ENCODE measurements at regions not wholly inside any gene's neighbourhood (a gene's known extent, or its start where the extent isn't known, plus 50 kb on each side); places are given as distances from the start of the nearest gene placed in this dataset.
"Not testable (repeated sequence)": the region's sequence is repeated elsewhere in the genome, so short reads cannot be mapped to it uniquely, and the experiment has no call there.

DNA sequence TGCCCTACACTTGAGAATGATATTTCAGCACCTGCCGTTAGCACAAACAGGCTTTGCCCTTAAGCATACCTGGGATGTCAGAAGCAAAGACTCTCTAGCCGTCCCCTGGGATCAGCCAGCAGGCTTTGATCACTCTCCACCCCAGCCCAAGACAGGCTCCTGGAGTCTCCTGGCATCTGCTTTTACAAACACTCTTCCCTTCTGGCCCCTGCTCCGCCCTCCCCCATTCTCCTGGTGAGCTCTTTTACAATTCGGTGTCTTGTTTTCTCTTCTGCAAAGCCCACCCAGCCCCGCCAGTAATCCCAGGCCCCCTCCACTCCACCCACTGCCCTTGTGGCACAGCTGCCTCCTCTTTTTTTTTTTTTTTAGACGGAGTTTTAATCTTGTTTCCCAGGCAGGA lies 50.4 kb downstream of the KATNIP start:
- ChIA-PET POLR2A (no interaction called here), CTCF (no interaction called here)
- TF ChIP-seq, protein P1, sequence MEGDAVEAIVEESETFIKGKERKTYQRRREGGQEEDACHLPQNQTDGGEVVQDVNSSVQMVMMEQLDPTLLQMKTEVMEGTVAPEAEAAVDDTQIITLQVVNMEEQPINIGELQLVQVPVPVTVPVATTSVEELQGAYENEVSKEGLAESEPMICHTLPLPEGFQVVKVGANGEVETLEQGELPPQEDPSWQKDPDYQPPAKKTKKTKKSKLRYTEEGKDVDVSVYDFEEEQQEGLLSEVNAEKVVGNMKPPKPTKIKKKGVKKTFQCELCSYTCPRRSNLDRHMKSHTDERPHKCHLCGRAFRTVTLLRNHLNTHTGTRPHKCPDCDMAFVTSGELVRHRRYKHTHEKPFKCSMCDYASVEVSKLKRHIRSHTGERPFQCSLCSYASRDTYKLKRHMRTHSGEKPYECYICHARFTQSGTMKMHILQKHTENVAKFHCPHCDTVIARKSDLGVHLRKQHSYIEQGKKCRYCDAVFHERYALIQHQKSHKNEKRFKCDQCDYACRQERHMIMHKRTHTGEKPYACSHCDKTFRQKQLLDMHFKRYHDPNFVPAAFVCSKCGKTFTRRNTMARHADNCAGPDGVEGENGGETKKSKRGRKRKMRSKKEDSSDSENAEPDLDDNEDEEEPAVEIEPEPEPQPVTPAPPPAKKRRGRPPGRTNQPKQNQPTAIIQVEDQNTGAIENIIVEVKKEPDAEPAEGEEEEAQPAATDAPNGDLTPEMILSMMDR (IDR thresholded peaks at IDR 0.05; ENCODE audit: insufficient read depth, low read length, missing control alignments): no peak
- no peak for DNase-seq (ENCODE audit: low read depth, low spot score)
- H3K4me3 ChIP-seq (ENCODE audit: low read depth, low read length): no peak overlapping the region

DNA sequence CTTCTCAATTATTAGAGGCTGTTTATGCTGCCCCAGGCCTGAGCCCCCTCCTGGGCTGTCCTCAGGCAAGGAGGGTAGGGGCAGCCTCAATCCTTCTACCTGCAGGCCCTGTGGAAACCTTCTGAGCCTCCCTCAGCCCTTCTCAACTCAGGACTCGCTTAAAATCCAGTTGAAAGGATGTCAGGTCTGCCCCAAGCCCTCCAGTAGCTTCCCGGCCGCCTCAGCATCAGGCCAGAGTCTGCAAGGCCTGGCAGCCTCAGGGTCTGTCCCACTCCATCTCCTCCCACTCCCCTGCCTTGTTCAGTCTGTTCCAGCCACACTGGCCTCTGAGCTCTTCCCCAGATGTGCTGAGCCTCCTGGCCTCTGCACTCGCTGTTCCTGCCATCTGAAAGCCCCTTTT lies 52.2 kb downstream of the KATNIP start:
- ChIA-PET CTCF (no interaction called here), POLR2A (no interaction called here)
- no peak overlapping the region for H3K4me3 ChIP-seq (ENCODE audit: low read depth, low read length)
- TF ChIP-seq, protein P1 (IDR thresholded peaks at IDR 0.05; ENCODE audit: insufficient read depth, low read length, missing control alignments): no peak
- DNase-seq (ENCODE audit: low read depth, low spot score): no peak

DNA sequence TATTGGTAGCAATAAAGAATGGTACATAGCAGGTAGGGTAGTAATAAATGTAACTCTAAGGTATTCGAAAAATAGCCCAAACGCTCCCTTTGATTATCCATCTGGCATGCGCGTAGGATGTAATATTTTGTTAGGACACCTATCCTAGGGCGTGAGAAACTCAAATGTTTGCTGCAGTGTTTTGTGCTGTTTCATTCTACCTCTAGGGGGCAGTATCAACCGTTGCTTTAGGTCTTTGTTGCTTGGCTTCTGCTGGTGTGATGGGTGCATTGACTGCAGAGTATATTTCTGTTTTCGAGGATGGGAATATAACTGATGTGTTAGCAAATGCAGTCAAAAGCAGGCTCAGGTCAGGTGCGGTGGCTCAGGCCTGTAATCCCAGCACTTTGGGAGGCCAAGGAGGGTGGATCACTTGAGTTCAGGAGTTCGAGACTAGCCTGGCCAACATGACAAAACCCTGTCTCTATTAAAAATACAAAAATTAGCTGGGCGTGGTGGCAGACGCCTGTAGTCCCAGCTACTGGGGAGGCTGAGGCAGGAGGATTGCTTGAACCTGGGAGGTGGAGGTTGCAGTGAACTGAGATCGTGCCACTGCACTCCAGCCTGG lies 55.7 kb downstream of the KATNIP start:
- TF ChIP-seq, protein P1 (IDR thresholded peaks at IDR 0.05; ENCODE audit: insufficient read depth, low read length, missing control alignments): peak; percentile 69
- H3K4me3 ChIP-seq (ENCODE audit: low read depth, low read length); DNase-seq (ENCODE audit: low read depth, low spot score); POLR2A ChIA-PET: not testable (repeated sequence)
- CTCF ChIA-PET: interaction anchor here (0.8 to 1.3 kb wide), 3 partner anchors 14 to 31 kb away, joined by 3 to 4 read pairs (median 3); no protein-coding TSS in a partner anchor

DNA sequence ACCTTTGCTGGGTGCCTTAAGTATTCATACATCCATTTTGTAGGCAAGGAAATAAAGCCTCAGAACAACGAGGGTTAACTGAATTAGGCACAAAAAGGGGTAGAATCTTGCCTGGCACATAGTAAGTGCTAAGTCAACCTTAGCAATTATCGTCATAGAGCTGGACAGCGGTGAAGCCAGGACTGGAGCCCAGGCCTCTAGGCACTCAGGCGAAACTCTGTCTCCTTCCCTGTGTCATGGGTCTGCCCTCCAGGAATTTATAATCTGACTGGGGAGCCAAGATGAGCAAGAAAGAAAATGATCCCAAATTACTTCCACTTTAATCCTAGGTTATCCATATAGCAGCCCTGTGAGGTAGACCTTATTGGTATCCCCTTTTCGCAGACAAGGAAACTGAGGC lies 61.4 kb downstream of the KATNIP start:
- DNase-seq (ENCODE audit: low read depth, low spot score): no peak
- H3K4me3 ChIP-seq (ENCODE audit: low read depth, low read length): no peak overlapping the region
- CTCF ChIA-PET: no interaction called here
- TF ChIP-seq, protein P1 (IDR thresholded peaks at IDR 0.05; ENCODE audit: insufficient read depth, low read length, missing control alignments): no peak
- POLR2A ChIA-PET: no interaction called here

DNA sequence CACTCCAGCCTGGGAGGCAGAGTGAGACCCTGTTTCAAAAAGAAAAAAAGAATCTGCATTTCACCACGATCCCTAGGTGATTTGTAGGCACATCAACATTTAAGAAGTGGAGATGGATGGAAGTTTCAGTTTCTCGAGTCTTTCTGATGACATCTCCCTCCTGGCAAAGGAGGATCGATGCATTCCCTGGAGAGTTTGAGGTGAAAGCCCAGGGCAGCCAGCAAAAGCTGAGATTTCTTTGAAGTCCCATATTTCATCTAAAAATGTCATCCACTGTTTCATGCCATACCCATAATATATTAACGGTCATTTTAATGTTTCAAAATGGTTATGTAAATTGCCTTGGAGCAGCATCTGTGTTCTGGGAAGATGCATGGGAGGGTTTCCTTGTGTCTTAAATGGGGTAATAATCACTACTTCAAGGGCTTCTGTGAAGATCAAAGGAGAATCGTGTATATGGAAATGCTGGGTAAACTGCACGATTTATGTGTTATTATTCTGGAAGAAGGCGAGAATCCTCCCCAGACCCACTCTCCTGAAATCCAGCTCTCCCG lies 63.4 kb downstream of the KATNIP start:
- POLR2A ChIA-PET: no interaction called here
- TF ChIP-seq, protein P1 (IDR thresholded peaks at IDR 0.05; ENCODE audit: insufficient read depth, low read length, missing control alignments): no peak
- no peak overlapping the region for H3K4me3 ChIP-seq (ENCODE audit: low read depth, low read length)
- CTCF ChIA-PET: interaction anchor here (0.6 to 1.5 kb wide), 2 partner anchors 9 to 28 kb away, joined by 3 read pairs; no protein-coding TSS in a partner anchor
- no peak for DNase-seq (ENCODE audit: low read depth, low spot score)

DNA sequence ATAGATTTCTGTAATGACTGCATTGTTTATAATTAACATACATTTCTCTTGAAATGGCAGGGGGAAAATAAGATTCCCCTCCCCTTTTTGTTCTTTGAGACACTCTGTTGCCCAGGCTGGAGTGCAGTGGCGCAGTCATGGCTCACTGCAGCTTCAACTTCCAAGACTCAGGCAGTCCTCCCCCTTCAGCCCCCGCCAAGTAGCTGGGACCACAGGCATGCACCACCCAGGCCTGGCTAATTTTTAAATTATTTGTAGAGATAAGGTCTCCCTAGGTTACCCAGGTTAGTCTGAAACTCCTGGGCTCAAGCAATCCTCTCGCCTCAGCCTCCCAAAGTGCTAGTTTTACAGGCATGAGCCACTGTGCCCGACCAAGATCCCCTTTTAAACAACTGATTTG lies 67.7 kb downstream of the KATNIP start:
- no peak for DNase-seq (ENCODE audit: low read depth, low spot score)
- H3K4me3 ChIP-seq (ENCODE audit: low read depth, low read length): no peak overlapping the region
- ChIA-PET CTCF (no interaction called here), POLR2A (no interaction called here)
- TF ChIP-seq, protein P1 (IDR thresholded peaks at IDR 0.05; ENCODE audit: insufficient read depth, low read length, missing control alignments): no peak

Measured in AG04449 (cell line).